Aorta (tissue), 5 donors: ENCODE measurements at regions not wholly inside any gene's neighbourhood (a gene's known extent, or its start where the extent isn't known, plus 50 kb on each side); places are given as distances from the start of the nearest gene placed in this dataset.

Experiments
- ATAC-seq: fragments of 200-7000 bp; cut with Tn5 transposase; one replicate; pipeline ENCODE4 v1.9.1; 2022; ENCODE audit warnings: moderate library complexity; ENCODE audit not compliant: low FRiP score
- DNase-seq, 2 donors: peaks; one replicate each; pipeline ENCODE4 v3.0.0-alpha.2; 2020
- H3K27ac ChIP-seq, 2 donors: one replicate each; pipeline ENCODE4 v1.5.1; 2013; ENCODE audit warnings: low read length in 2 of 2, mild to moderate bottlenecking in 2 of 2, moderate library complexity in 2 of 2, control low read depth in 1 of 2, inconsistent platforms in 1 of 2, low read depth in 1 of 2
- H3K27me3 ChIP-seq, 2 donors: one replicate each; pipeline ENCODE4 v1.6.1; 2013; ENCODE audit warnings: control low read depth in 1 of 2, low read length in 1 of 2, mild to moderate bottlenecking in 1 of 2, moderate library complexity in 1 of 2; ENCODE audit not compliant: insufficient read depth in 2 of 2, control insufficient read depth in 1 of 2
- H3K36me3 ChIP-seq, 2 donors: one replicate each; pipeline ENCODE4 v1.6.1; 2013; ENCODE audit warnings: control low read depth in 1 of 2, low read length in 1 of 2, mild to moderate bottlenecking in 1 of 2; ENCODE audit not compliant: insufficient read depth in 2 of 2, control insufficient read depth in 1 of 2
- H3K4me1 ChIP-seq, 2 donors: one replicate each; pipeline ENCODE4 v1.6.1; 2013; ENCODE audit warnings: low read length in 2 of 2, control low read depth in 1 of 2, mild to moderate bottlenecking in 1 of 2, moderate library complexity in 1 of 2; ENCODE audit not compliant: insufficient read depth in 2 of 2, control insufficient read depth in 1 of 2
- H3K4me3 ChIP-seq, 2 donors: one replicate each; pipeline ENCODE4 v1.5.1; 2013; ENCODE audit warnings: low read length in 2 of 2, control low read depth in 1 of 2, mild to moderate bottlenecking in 1 of 2
- H3K9me3 ChIP-seq: one replicate; pipeline ENCODE4 v1.6.1; 2013; ENCODE audit warnings: mild to moderate bottlenecking, low read length; ENCODE audit not compliant: control insufficient read depth
- WGBS, 2 donors: extraction: QIAGEN DNeasy Blood & Tissue Kit; methylation state at CpG; one replicate each; pipeline ENCODE4 v1.1.7; 2013; 5-methylcytosine and 5-hydroxymethylcytosine counted together
- intact Hi-C, 2 donors: fragments of 100-400 bp; cut with DNase I; formaldehyde crosslinking; loops; one replicate each; pipeline versions ENCODE4 v1.14.2 to v1.15.0; 2022
- donor health status: healthy with polysubstance abuse.
- donor health status: Bipolar disorder and iron deficiency.
- donor health status: DM: no; HTN: no; CAD: no.
- donor health status: DM: no; HTN: no; CAD: no.
- donor health status: DM: yes; HTN: yes; CAD: no.

DNA sequence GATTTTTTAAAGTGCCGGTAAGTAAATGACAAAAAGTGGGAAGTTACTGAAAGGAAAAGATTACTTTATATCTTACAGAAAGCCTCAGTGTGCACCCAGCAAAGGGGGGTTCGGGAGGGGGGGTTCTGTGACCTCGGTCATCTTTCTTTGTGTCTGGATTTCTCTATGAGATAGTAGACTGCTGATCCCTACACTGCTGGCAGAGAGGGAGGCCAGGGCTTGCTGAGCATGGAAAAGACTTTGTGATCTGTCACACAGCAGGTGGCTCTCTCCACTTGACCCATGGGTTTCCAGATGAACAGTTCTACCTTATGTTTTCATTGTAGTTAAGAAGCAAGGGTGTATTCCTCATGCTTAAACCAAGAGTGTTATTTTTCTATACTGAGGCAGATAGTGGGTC is 475.6 kb downstream of the PCDH10 start:
- no peak for DNase-seq
- intact Hi-C loops = no loop called here
- no peak overlapping the region for H3K27ac ChIP-seq
- no peaks in the 10 kb centered on the region for H3K9me3 ChIP-seq
- no peak overlapping the region for H3K4me3 ChIP-seq
- H3K27me3 ChIP-seq = no peaks in the 10 kb centered on the region
- H3K4me1 ChIP-seq = no peaks in the 10 kb centered on the region
- no peak for ATAC-seq
- WGBS, 2 donors = 48% methylated on average over 3 of the region's 3 CpGs
- no peaks in the 10 kb centered on the region for H3K36me3 ChIP-seq

DNA sequence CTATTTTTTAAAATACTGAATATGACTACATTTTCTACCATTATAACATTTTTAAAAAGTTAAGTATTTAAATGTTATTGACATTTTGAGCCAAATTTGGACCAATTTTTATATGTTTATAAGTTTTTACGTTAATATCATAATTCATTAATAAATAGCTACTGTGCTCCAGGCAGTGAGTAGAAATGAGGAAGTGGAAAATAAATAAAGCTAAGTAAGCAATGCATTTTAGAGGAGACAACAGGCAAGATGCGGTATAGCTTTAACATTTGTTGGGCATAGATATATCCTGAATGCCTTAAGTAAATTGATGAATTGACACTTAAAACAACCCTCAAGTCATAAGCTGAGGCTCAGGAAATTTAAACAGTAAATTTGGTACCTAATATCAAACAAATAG is 474.8 kb downstream of the PCDH10 start:
- no peaks in the 10 kb centered on the region for H3K4me1 ChIP-seq
- ATAC-seq (no peak), DNase-seq (no peak)
- intact Hi-C loops = no loop called here
- no peaks in the 10 kb centered on the region for H3K9me3 ChIP-seq
- no peaks in the 10 kb centered on the region for H3K36me3 ChIP-seq
- WGBS, 2 donors = 95 to 97% methylated on average over 2 of the region's 2 CpGs
- H3K4me3 ChIP-seq = no peak overlapping the region
- no peaks in the 10 kb centered on the region for H3K27me3 ChIP-seq
- no peak overlapping the region for H3K27ac ChIP-seq

DNA sequence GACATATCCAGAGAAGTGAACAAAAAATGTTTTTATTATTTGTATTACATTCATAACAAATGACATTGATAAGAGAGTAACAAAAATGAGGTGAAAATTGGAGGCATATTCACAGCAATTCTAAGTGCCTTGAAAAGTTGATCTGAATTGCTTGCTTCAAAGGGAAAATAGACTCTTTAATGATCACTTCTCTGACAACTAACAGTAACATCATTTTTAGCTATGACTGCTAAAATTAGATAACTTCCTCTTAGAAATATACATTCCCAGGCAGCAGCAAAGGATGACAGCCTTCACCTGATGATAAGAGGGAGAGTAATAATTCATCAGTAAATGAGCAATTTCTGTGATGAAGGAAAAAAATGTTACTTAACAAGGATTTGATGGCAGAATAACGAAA is 472.5 kb downstream of the PCDH10 start:
- intact Hi-C loops = no loop called here
- Histone ChIP-seq H3K9me3 (no peaks in the 10 kb centered on the region), H3K4me3 (no peak overlapping the region), H3K27ac (no peak overlapping the region), H3K27me3 (no peaks in the 10 kb centered on the region), H3K36me3 (no peaks in the 10 kb centered on the region), H3K4me1 (no peaks in the 10 kb centered on the region)
- no peak for DNase-seq
- no peak for ATAC-seq
- WGBS, 2 donors = 82 to 89% methylated on average over 1 of the region's 1 CpG

DNA sequence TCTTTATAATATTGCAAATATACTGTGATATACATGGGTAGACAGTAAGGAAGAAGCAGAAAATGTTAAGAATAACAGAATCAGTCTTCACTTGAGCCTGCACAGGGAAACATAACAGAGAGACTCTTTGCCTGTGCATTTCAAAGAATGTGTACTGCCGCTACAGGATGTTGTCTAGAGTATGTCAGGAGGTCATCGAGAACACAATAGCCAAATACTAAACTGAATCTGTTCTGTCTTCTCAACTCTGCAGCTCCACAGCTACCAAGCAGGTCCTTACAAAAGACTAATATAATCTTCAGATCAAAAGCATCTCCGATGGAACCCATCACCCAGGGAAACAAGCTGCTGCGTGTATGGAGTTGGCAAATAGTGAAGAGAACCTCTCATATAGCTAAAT is 471.5 kb downstream of the PCDH10 start:
- intact Hi-C loops = no loop called here
- no peaks in the 10 kb centered on the region for H3K9me3 ChIP-seq
- WGBS, 2 donors = 62 to 63% methylated on average over 4 of the region's 4 CpGs
- no peak overlapping the region for H3K4me3 ChIP-seq
- no peak overlapping the region for H3K27ac ChIP-seq
- no peaks in the 10 kb centered on the region for H3K36me3 ChIP-seq
- H3K27me3 ChIP-seq = no peaks in the 10 kb centered on the region
- no peaks in the 10 kb centered on the region for H3K4me1 ChIP-seq
- ATAC-seq = no peak
- DNase-seq = no peak

DNA sequence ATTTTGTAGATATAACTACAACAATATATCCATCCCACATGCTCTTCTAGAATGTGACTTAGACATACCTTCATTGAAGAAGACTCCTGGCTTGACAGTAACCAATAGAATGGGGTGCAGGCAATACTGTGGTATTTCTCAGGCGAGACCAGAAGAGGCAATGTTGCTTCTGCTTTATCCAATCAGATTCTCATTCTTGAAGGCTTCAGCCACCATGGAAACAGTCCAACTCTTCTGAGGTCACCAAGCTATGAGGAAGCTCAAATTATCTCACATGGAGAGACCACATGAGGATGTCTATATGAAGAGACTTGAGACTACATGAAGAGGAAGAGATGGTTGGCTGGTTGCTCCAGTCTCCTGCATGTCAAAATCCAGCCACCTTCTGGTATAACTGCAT is 469.9 kb downstream of the PCDH10 start:
- no peaks in the 10 kb centered on the region for H3K27me3 ChIP-seq
- no peak overlapping the region for H3K4me3 ChIP-seq
- no peak overlapping the region for H3K27ac ChIP-seq
- H3K9me3 ChIP-seq = no peaks in the 10 kb centered on the region
- ATAC-seq = no peak
- no peaks in the 10 kb centered on the region for H3K36me3 ChIP-seq
- 91 to 100% methylated on average over 1 of the region's 1 CpG for WGBS, 2 donors
- no peaks in the 10 kb centered on the region for H3K4me1 ChIP-seq
- intact Hi-C loops = no loop called here
- no peak for DNase-seq

DNA sequence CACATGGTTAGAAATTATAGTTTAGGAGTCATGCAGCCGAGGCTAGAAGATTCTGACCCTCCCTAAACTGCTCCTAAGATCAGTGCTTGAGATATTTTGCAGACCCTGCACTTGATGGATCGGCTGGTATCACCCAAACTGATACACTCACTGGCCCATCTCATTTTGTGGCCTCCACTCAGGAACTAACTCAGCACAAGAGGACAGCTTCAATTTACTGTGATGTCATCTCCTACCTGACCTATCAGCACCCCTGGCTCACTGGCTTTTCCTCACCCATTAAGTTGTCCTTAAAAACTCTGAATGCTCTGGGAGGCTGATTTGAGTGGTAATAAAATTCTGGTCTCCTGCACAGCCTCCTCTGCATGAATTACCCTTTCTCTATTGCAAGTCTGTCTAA is 450.9 kb downstream of the PCDH10 start:
- no peaks in the 10 kb centered on the region for H3K27me3 ChIP-seq
- no peaks in the 10 kb centered on the region for H3K9me3 ChIP-seq
- H3K4me1 ChIP-seq = no peaks in the 10 kb centered on the region
- ATAC-seq (no peak), DNase-seq (no peak)
- no peaks in the 10 kb centered on the region for H3K36me3 ChIP-seq
- intact Hi-C loops = no loop called here
- H3K27ac ChIP-seq = no peak overlapping the region
- H3K4me3 ChIP-seq = no peak overlapping the region
- WGBS, 2 donors = 88 to 93% methylated on average over 2 of the region's 2 CpGs

DNA sequence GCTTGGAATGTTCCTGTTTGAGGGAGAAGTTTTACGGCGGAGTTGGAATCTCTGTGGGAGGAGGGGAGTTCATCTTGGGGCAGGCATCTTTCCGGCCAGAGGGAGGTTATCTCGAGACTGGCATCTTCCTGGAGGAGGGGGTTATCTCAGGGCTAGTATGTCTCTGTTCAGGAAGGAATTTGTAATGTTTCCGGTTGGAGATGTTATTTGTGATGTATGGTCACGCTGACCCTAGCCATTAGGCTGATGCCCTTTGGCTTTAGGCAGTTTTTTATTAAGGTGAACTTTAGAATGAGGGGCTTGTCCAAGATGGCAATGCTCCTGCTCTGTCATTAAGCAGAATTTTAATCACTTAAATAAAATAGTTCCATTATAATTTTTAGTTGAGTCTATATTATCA is 449.7 kb downstream of the PCDH10 start:
- no peak for ATAC-seq
- intact Hi-C loops = no loop called here
- DNase-seq = no peak
- Histone ChIP-seq H3K27me3 (no peaks in the 10 kb centered on the region), H3K36me3 (no peaks in the 10 kb centered on the region), H3K27ac (no peak overlapping the region), H3K4me1 (no peaks in the 10 kb centered on the region), H3K9me3 (no peaks in the 10 kb centered on the region), H3K4me3 (no peak overlapping the region)
- WGBS, 2 donors = 52 to 58% methylated on average over 6 of the region's 6 CpGs

DNA sequence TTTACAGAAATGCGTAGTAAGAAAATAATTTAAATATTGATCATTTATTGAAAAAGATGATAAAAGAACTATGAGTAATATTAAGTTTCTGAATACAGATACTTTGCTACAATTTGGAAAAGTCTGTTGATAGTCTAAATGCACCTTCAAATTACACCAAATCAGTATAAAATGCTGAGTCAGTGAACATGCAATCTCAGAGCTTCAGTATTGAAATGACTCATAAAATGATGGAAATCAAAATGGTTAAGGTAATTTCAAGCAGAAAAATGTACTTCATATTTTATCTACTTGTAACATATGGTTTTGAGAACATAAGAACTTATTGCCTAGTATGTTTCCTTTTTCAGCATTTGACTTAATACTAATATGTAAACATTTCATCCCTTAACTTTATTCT is 448.2 kb downstream of the PCDH10 start:
- intact Hi-C loops = no loop called here
- H3K36me3 ChIP-seq = no peaks in the 10 kb centered on the region
- ATAC-seq (no peak), DNase-seq (no peak)
- H3K27ac ChIP-seq = no peak overlapping the region
- whole genome bisulfite sequencing, 2 donors = 95 to 100% methylated on average over 1 of the region's 1 CpG
- H3K27me3 ChIP-seq = no peaks in the 10 kb centered on the region
- no peaks in the 10 kb centered on the region for H3K4me1 ChIP-seq
- no peaks in the 10 kb centered on the region for H3K9me3 ChIP-seq
- H3K4me3 ChIP-seq = no peak overlapping the region

DNA sequence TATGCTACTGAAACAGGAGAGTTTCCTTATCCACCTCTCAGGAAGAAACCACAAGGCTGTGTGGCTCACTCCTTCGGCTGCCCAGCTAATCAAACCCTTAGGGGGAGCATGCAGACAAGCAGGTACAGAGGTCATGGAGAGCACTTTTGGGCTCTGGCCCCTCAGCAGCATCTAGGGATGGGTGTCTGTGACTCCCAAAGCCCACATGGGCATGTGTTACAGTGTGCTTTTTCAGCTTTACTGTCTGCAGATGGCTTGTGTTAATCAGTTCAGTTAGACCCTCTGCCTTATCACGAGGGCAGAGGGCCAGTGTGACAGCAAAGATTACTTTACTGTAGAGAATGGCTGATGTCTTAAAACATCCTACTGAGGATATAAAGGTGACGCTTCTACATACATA is 447.4 kb downstream of the PCDH10 start:
- intact Hi-C loops = no loop called here
- no peaks in the 10 kb centered on the region for H3K27me3 ChIP-seq
- H3K9me3 ChIP-seq = no peaks in the 10 kb centered on the region
- no peaks in the 10 kb centered on the region for H3K4me1 ChIP-seq
- no peak for ATAC-seq
- no peak overlapping the region for H3K27ac ChIP-seq
- H3K36me3 ChIP-seq = no peaks in the 10 kb centered on the region
- no peak for DNase-seq
- H3K4me3 ChIP-seq = no peak overlapping the region
- WGBS, 2 donors = 86 to 90% methylated on average over 3 of the region's 3 CpGs
